ENCODE measurements at regions not wholly inside any gene's neighbourhood (a gene's known extent, or its start where the extent isn't known, plus 50 kb on each side); places are given as distances from the start of the nearest gene placed in this dataset.

DNA sequence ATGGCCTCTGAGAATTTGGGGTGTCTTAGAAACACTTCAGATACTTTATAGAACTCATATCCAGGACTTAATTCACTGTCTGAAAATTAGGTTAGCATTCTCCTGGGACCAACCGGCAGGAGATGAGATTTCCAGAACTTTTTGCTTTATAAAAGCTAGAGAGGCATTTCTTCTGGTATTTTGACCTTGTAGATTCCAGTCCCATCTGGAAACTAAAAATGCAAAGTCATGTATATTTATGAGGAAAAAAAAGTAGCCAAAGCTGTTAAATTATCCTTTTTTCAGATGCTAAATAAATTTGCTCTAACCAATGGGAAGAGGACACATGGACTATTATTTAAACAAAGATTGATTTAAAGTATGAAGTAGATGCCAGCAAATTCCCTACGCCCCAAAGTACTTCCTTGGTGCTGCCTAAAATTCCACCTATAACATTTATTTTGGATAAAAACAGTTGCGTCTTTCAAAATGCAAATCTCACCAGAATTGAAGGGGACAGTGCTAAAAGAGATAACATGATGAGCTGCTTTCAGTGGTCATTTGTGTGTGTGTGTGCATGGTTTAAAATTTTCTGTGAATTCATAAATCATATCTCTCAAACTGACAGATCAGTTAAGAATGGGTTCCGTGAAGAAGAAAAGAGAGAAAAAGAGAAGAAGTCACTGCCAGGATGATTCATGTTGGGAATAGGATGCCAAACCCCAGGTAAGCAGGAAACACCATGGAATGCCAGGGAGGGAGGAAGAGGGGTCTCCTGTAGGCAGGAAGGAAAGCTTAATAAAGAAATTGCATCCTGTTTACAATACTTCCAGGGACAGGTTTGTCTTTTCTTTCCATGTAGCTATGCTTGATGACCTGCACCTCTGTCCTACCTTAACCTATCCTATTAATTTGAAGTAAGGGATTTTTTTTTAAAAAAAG, 97.7 kb upstream of the RGS6 start:
- H3K9me3 ChIP-seq (ENCODE audit: insufficient read depth, low read depth, low read length) = no peaks in the 10 kb centered on the region; the same call in 1 of the 2 replicates
- H3K4me3 ChIP-seq (ENCODE audit: low read length, poor library complexity, severe bottlenecking) = no peak overlapping the region
- H3K9me2 ChIP-seq (replicated peaks; ENCODE audit: low read depth, low read length) = no peaks in the 10 kb centered on the region
- no peak for TF ChIP-seq CTCF (conservative IDR thresholded peaks at IDR 0.05; ENCODE audit: low read length)
- TF ChIP-seq EZH2phosphoT487 (IDR thresholded peaks at IDR 0.05; ENCODE audit: borderline replicate concordance) = no peak
- H4K20me1 ChIP-seq (ENCODE audit: insufficient read depth, low read length, poor library complexity, severe bottlenecking) = no peaks in the 10 kb centered on the region
- no peaks in the 10 kb centered on the region for H3K36me3 ChIP-seq (ENCODE audit: insufficient read depth, low read length)
- H3K79me2 ChIP-seq (ENCODE audit: insufficient read depth, low read length) = no peaks in the 10 kb centered on the region
- no peaks in the 10 kb centered on the region for H3F3A ChIP-seq (ENCODE audit: low read depth)
- H2AFZ ChIP-seq (ENCODE audit: low read length) = no peak overlapping the region
- no peak overlapping the region for H3K9ac ChIP-seq (ENCODE audit: low read depth, low read length, poor library complexity, severe bottlenecking)
- no peaks in the 10 kb centered on the region for H3K4me1 ChIP-seq (ENCODE audit: insufficient read depth, low read length, poor library complexity, severe bottlenecking)
- no peak overlapping the region for H3K4me2 ChIP-seq (ENCODE audit: low read depth, low read length, poor library complexity, severe bottlenecking)
- no peaks in the 10 kb centered on the region for H3K27me3 ChIP-seq (ENCODE audit: insufficient read depth, low read length, poor library complexity, severe bottlenecking)

- no peak overlapping the region for H3K4me3 ChIP-seq (ENCODE audit: low read length, poor library complexity, severe bottlenecking)
- no peak overlapping the region for H3K4me2 ChIP-seq (ENCODE audit: low read depth, low read length, poor library complexity, severe bottlenecking)
- no peaks in the 10 kb centered on the region for H3K79me2 ChIP-seq (ENCODE audit: insufficient read depth, low read length)
- H3K9me3 ChIP-seq (ENCODE audit: insufficient read depth, low read depth, low read length) = no peaks in the 10 kb centered on the region
- H3K36me3 ChIP-seq (ENCODE audit: insufficient read depth, low read length) = no peaks in the 10 kb centered on the region
- H3F3A ChIP-seq (ENCODE audit: low read depth) = no peaks in the 10 kb centered on the region
- H3K27me3 ChIP-seq (ENCODE audit: insufficient read depth, low read length, poor library complexity, severe bottlenecking) = no peaks in the 10 kb centered on the region
- H2AFZ ChIP-seq (ENCODE audit: low read length) = no peak overlapping the region
- no peaks in the 10 kb centered on the region for H3K9me2 ChIP-seq (replicated peaks; ENCODE audit: low read depth, low read length)
- peaks cover 21% of the 10 kb centered on the region for H3K4me1 ChIP-seq (ENCODE audit: insufficient read depth, low read length, poor library complexity, severe bottlenecking)
- TF ChIP-seq EZH2phosphoT487 (IDR thresholded peaks at IDR 0.05; ENCODE audit: borderline replicate concordance) (no peak), CTCF (conservative IDR thresholded peaks at IDR 0.05; ENCODE audit: low read length) (no peak)
- no peaks in the 10 kb centered on the region for H4K20me1 ChIP-seq (ENCODE audit: insufficient read depth, low read length, poor library complexity, severe bottlenecking)
- no peak overlapping the region for H3K9ac ChIP-seq (ENCODE audit: low read depth, low read length, poor library complexity, severe bottlenecking)
Measured at GRCh38 chr14:71852181-71852580, 80.0 kb upstream of the RGS6 start.

DNA sequence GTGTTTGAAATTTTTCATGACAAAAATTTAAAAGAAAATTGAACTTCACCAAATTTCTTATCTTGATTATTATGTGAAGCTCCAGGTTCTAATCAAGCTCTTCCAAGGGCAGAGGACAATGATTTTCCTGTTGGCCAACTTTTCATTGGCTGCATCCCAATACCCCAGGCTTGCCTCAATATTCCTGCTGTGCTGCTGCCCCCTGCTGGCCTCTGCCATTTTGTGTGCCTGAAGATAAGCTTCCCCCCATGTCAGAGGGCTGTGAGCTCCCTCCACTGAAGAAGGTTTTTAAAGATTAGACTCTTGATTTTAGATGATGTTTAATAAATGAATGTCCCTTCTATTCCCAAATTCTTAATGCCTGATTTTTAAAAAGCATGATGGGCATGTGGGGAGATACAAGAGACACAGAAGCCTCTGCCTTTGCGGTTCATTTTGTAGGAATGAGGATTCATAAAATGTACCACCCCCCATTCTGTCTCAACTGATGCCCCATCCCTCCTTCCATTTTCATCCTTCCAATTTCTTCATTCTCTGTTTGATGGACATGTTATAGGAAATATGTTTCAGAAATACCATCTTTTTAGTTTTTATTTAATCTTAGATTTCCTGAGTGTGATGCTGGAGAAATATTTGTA, 76.7 kb upstream of the RGS6 start:
- Histone ChIP-seq H3K4me3 (ENCODE audit: low read length, poor library complexity, severe bottlenecking) (no peak overlapping the region), H3K27me3 (ENCODE audit: insufficient read depth, low read length, poor library complexity, severe bottlenecking) (no peaks in the 10 kb centered on the region), H3K4me2 (ENCODE audit: low read depth, low read length, poor library complexity, severe bottlenecking) (peak overlapping the region; percentile 53), H3K9me3 (ENCODE audit: insufficient read depth, low read depth, low read length) (no peaks in the 10 kb centered on the region; the same call in 1 of the 2 replicates), H3F3A (ENCODE audit: low read depth) (no peaks in the 10 kb centered on the region), H3K9ac (ENCODE audit: low read depth, low read length, poor library complexity, severe bottlenecking) (no peak overlapping the region), H2AFZ (ENCODE audit: low read length) (peak overlapping the region; percentile 43), H4K20me1 (ENCODE audit: insufficient read depth, low read length, poor library complexity, severe bottlenecking) (no peaks in the 10 kb centered on the region), H3K4me1 (ENCODE audit: insufficient read depth, low read length, poor library complexity, severe bottlenecking) (peaks cover 24% of the 10 kb centered on the region), H3K9me2 (replicated peaks; ENCODE audit: low read depth, low read length) (no peaks in the 10 kb centered on the region), H3K36me3 (ENCODE audit: insufficient read depth, low read length) (no peaks in the 10 kb centered on the region), H3K79me2 (ENCODE audit: insufficient read depth, low read length) (no peaks in the 10 kb centered on the region)
- TF ChIP-seq CTCF (conservative IDR thresholded peaks at IDR 0.05; ENCODE audit: low read length) = peak; percentile 98
- TF ChIP-seq EZH2phosphoT487 (IDR thresholded peaks at IDR 0.05; ENCODE audit: borderline replicate concordance) = no peak

All from Loucy (cell line).